ENCODE measurements at regions not wholly inside any gene's neighbourhood (a gene's known extent, or its start where the extent isn't known, plus 50 kb on each side); places are given as distances from the start of the nearest gene placed in this dataset.

GRCh38 chr10:2972216-2972615 lies 95.1 kb upstream of the PFKP start:
- H3K36me3 ChIP-seq = no peaks in the 10 kb centered on the region
- H3K27ac ChIP-seq = no peak overlapping the region
- H3K4me1 ChIP-seq (ENCODE audit: low read depth) = no peaks in the 10 kb centered on the region
- TF ChIP-seq CTCF (IDR thresholded peaks at IDR 0.05; ENCODE audit: low read depth, low read length) = no peak
- no peak overlapping the region for H3K4me3 ChIP-seq
- H3K9me3 ChIP-seq (ENCODE audit: low read depth) = no peaks in the 10 kb centered on the region
- DNase-seq (ENCODE audit: low read depth in 1 of 2, low spot score in 1 of 2) = no peak
- H3K27me3 ChIP-seq = no peaks in the 10 kb centered on the region

GRCh38 chr10:2970190-2970823 lies 97.0 kb upstream of the PFKP start:
- DNase-seq (ENCODE audit: low read depth in 1 of 2, low spot score in 1 of 2) = no peak
- H3K27me3 ChIP-seq = no peaks in the 10 kb centered on the region
- H3K9me3 ChIP-seq (ENCODE audit: low read depth) = no peaks in the 10 kb centered on the region
- H3K4me1 ChIP-seq (ENCODE audit: low read depth) = no peaks in the 10 kb centered on the region
- H3K4me3 ChIP-seq = no peak overlapping the region
- TF ChIP-seq CTCF (IDR thresholded peaks at IDR 0.05; ENCODE audit: low read depth, low read length) = no peak
- no peak overlapping the region for H3K27ac ChIP-seq
- no peaks in the 10 kb centered on the region for H3K36me3 ChIP-seq

- Histone ChIP-seq H3K9me3 (ENCODE audit: low read depth) (no peaks in the 10 kb centered on the region), H3K4me1 (ENCODE audit: low read depth) (no peaks in the 10 kb centered on the region), H3K4me3 (no peak overlapping the region), H3K27me3 (no peaks in the 10 kb centered on the region), H3K27ac (no peak overlapping the region), H3K36me3 (no peaks in the 10 kb centered on the region)
- TF ChIP-seq CTCF (IDR thresholded peaks at IDR 0.05; ENCODE audit: low read depth, low read length) = no peak
- peak in 1 of 2 donors; percentile 25 for DNase-seq (ENCODE audit: low read depth in 1 of 2, low spot score in 1 of 2)
Observed at GRCh38 chr10:2968401-2969058, 98.8 kb upstream of the PFKP start.

GRCh38 chr10:2966134-2966533 lies 101.2 kb upstream of the PFKP start:
- Histone ChIP-seq H3K27ac (no peak overlapping the region), H3K36me3 (no peaks in the 10 kb centered on the region), H3K9me3 (ENCODE audit: low read depth) (no peaks in the 10 kb centered on the region), H3K4me3 (no peak overlapping the region), H3K27me3 (no peaks in the 10 kb centered on the region), H3K4me1 (ENCODE audit: low read depth) (no peaks in the 10 kb centered on the region)
- no peak for TF ChIP-seq CTCF (IDR thresholded peaks at IDR 0.05; ENCODE audit: low read depth, low read length)
- no peak for DNase-seq (ENCODE audit: low read depth in 1 of 2, low spot score in 1 of 2)

- no peak overlapping the region for H3K4me3 ChIP-seq
- no peaks in the 10 kb centered on the region for H3K4me1 ChIP-seq (ENCODE audit: low read depth)
- DNase-seq (ENCODE audit: low read depth in 1 of 2, low spot score in 1 of 2) = peak in 1 of 2 donors; percentile 46
- H3K27me3 ChIP-seq = no peaks in the 10 kb centered on the region
- no peak for TF ChIP-seq CTCF (IDR thresholded peaks at IDR 0.05; ENCODE audit: low read depth, low read length)
- H3K36me3 ChIP-seq = no peaks in the 10 kb centered on the region
- H3K27ac ChIP-seq = no peak overlapping the region
- no peaks in the 10 kb centered on the region for H3K9me3 ChIP-seq (ENCODE audit: low read depth)
Observed at GRCh38 chr10:2964632-2965296, 102.6 kb upstream of the PFKP start.

All from cardiac muscle cell (in vitro differentiated cells and primary cell).